Transverse colon (tissue), 4 donors: ENCODE measurements at regions not wholly inside any gene's neighbourhood (a gene's known extent, or its start where the extent isn't known, plus 50 kb on each side); places are given as distances from the start of the nearest gene placed in this dataset.

ENCODE experiments used
- DNase-seq: peaks from one replicate; pipeline ENCODE4 v3.0.0-alpha.2; 2019
- H3K27ac ChIP-seq, 4 donors: fragments of 200-600 bp; sonication (generic); 2 replicates each; pipeline ENCODE4 v1.5.1; 2016 to 2018; ENCODE audit warnings: inconsistent platforms in 4 of 4
- H3K27me3 ChIP-seq: fragments of 200-600 bp; sonication (generic); 2 replicates; pipeline ENCODE4 v1.5.1; 2017; ENCODE audit warnings: inconsistent platforms
- H3K36me3 ChIP-seq, 4 donors: fragments of 200-600 bp; sonication (generic); 2 replicates each; pipeline ENCODE4 v1.5.1; 2017 to 2019; ENCODE audit warnings: inconsistent platforms in 4 of 4
- H3K4me1 ChIP-seq, 4 donors: fragments of 200-600 bp; sonication (generic); 2 replicates each; pipeline ENCODE4 v1.5.1; 2017 to 2020; ENCODE audit warnings: inconsistent platforms in 4 of 4
- H3K4me3 ChIP-seq, 4 donors: fragments of 200-600 bp; sonication (generic); 1 replicate in 1 of 4; 2 replicates in 3 of 4; pipeline versions ENCODE4 v1.5.1 to v1.6.1; 2017 to 2019; ENCODE audit warnings: inconsistent platforms in 4 of 4
- H3K9me3 ChIP-seq, 2 donors: fragments of 200-600 bp; sonication (generic); 2 replicates each; pipeline ENCODE4 v1.5.1; 2017 to 2019; ENCODE audit warnings: inconsistent platforms in 2 of 2
- CTCF ChIP-seq, 5 experiments: fragments of 200-600 bp in 3 of 5; fragments of 450-650 bp in 2 of 5; sonication (generic) in 3 of 5; IDR thresholded peaks; 1 replicate in 2 of 5; 2 replicates in 3 of 5; pipeline ENCODE4 v1.5.1; 2016 to 2017; ENCODE audit warnings: antibody characterized with exemption in 5 of 5, inconsistent platforms in 3 of 5, mild to moderate bottlenecking in 2 of 5, moderate library complexity in 1 of 5
- EP300 ChIP-seq: sonication (generic); formaldehyde crosslinking; IDR thresholded peaks from one replicate; pipeline ENCODE4 v1.6.1; 2017; ENCODE audit warnings: antibody characterized with exemption, low read depth
- POLR2A ChIP-seq: fragments of 450-650 bp; IDR thresholded peaks from one replicate; pipeline ENCODE4 v1.6.1; 2016; ENCODE audit warnings: antibody characterized with exemption, mild to moderate bottlenecking, moderate library complexity
- POLR2AphosphoS5 ChIP-seq, 3 donors: sonication (generic); formaldehyde crosslinking; IDR thresholded peaks; one replicate each; pipeline ENCODE4 v1.6.1; 2016; ENCODE audit warnings: antibody characterized with exemption in 3 of 3
- WGBS, 2 donors: methylation state at CpG; one replicate each; pipeline ENCODE4 v1.1.5; 2018; ENCODE audit warnings: low coverage in 1 of 2; 5-methylcytosine and 5-hydroxymethylcytosine counted together
- in situ Hi-C, 4 donors: fragments of 200-750 bp; cut with MboI; loops; one replicate each; pipeline versions ENCODE4 v1.15.0 to v1.15.1; 2017; ENCODE audit warnings: low sequenced_read_pairs in 3 of 4, low pct_ligation_motif_present in 1 of 4, low pct_unique_long_range_greater_than_20kb in 1 of 4
- intact Hi-C: fragments of 100-400 bp; cut with DNase I; formaldehyde crosslinking; loops from one replicate; pipeline ENCODE4 v1.15.1; 2023; ENCODE audit warnings: low total_unique reads

GRCh38 chr10:129018511-129018910 lies 448.5 kb upstream of the MGMT start:
- Histone ChIP-seq H3K9me3 (no peaks in the 10 kb centered on the region), H3K36me3 (no peaks in the 10 kb centered on the region), H3K4me1 (no peaks in the 10 kb centered on the region), H3K27me3 (no peaks in the 10 kb centered on the region), H3K4me3 (no peak overlapping the region), H3K27ac (no peak overlapping the region)
- intact Hi-C loops (no loop called here), in situ Hi-C loops (no loop called here)
- no peak for TF ChIP-seq EP300
- no peak for TF ChIP-seq POLR2A
- TF ChIP-seq CTCF (IDR thresholded peaks at IDR 0.05), result no peak
- no peak for TF ChIP-seq POLR2AphosphoS5 (IDR thresholded peaks at IDR 0.05)
- no peak for DNase-seq
- WGBS, 2 donors, result 79 to 87% methylated on average over 6 of the region's 6 CpGs

- no peak for DNase-seq
- Histone ChIP-seq H3K36me3 (no peaks in the 10 kb centered on the region), H3K27me3 (no peaks in the 10 kb centered on the region), H3K9me3 (no peaks in the 10 kb centered on the region), H3K4me1 (no peaks in the 10 kb centered on the region), H3K27ac (peak overlapping the region in 1 of 4 donors; percentile 25), H3K4me3 (no peak overlapping the region)
- 55 to 60% methylated on average over 8 of the region's 8 CpGs for WGBS, 2 donors
- in situ Hi-C loops (no loop called here), intact Hi-C loops (no loop called here)
- TF ChIP-seq POLR2A (no peak), CTCF (IDR thresholded peaks at IDR 0.05) (no peak), POLR2AphosphoS5 (IDR thresholded peaks at IDR 0.05) (no peak), EP300 (no peak)
These were observed 446.2 kb upstream of the MGMT start for GRCh38 chr10:129020651-129021330.

- WGBS, 2 donors, result 61 to 64% methylated on average over 15 to 18 of the region's 18 CpGs
- Histone ChIP-seq H3K9me3 (no peaks in the 10 kb centered on the region), H3K4me1 (no peaks in the 10 kb centered on the region), H3K4me3 (no peak overlapping the region), H3K27ac (peak overlapping the region in 2 of 4 donors; percentile 20 to 25), H3K27me3 (peaks cover 5% of the 10 kb centered on the region), H3K36me3 (no peaks in the 10 kb centered on the region)
- no peak for DNase-seq
- in situ Hi-C loops, result no loop called here
- intact Hi-C loops, result no loop called here
- TF ChIP-seq CTCF (IDR thresholded peaks at IDR 0.05) (no peak), POLR2AphosphoS5 (IDR thresholded peaks at IDR 0.05) (no peak), EP300 (no peak), POLR2A (no peak)
These were observed 445.3 kb upstream of the MGMT start for GRCh38 chr10:129021594-129022304.

- 56 to 73% methylated on average over 1 to 5 of the region's 5 CpGs for WGBS, 2 donors
- Histone ChIP-seq H3K4me1 (no peaks in the 10 kb centered on the region), H3K9me3 (no peaks in the 10 kb centered on the region), H3K4me3 (no peak overlapping the region), H3K36me3 (no peaks in the 10 kb centered on the region), H3K27me3 (peaks cover 14% of the 10 kb centered on the region), H3K27ac (no peak overlapping the region)
- TF ChIP-seq POLR2A, result no peak
- no peak for TF ChIP-seq POLR2AphosphoS5 (IDR thresholded peaks at IDR 0.05)
- no peak for TF ChIP-seq EP300
- no peak for TF ChIP-seq CTCF (IDR thresholded peaks at IDR 0.05)
- no peak for DNase-seq
- in situ Hi-C loops, result no loop called here
- intact Hi-C loops, result no loop called here
These were observed 444.0 kb upstream of the MGMT start for GRCh38 chr10:129023082-129023481.
